ENCODE measurements at regions not wholly inside any gene's neighbourhood (a gene's known extent, or its start where the extent isn't known, plus 50 kb on each side); places are given as distances from the start of the nearest gene placed in this dataset.

GRCh38 chr4:151614561-151614960 lies 146.2 kb downstream of the GATB start:
- DNase-seq, result no peak

- no peak for DNase-seq
These were observed 141.9 kb downstream of the GATB start for GRCh38 chr4:151618858-151619257.

GRCh38 chr4:151620066-151620465 lies 140.7 kb downstream of the GATB start:
- no peak for DNase-seq

Data from T1000 (cell line).